OCI-LY3 (cell line): ENCODE measurements at regions not wholly inside any gene's neighbourhood (a gene's known extent, or its start where the extent isn't known, plus 50 kb on each side); places are given as distances from the start of the nearest gene placed in this dataset.

Experiments
- H2AFZ ChIP-seq: fragments of 200-600, 300-600 bp; shearing (Covaris generic); 2 replicates; pipeline ENCODE4 v1.6.0; 2014; ENCODE audit warnings: antibody characterized with exemption, low read depth, low read length
- H3K27ac ChIP-seq: fragments of 200-600, 300-600 bp; sonication (generic); 2 replicates; pipeline ENCODE4 v1.5.1; 2014; ENCODE audit warnings: mild to moderate bottlenecking, low read length, moderate library complexity, mixed read lengths
- H3K27me3 ChIP-seq: fragments of 200-600, 300-600 bp; sonication (generic); 2 replicates; pipeline ENCODE4 v1.6.1; 2014; ENCODE audit warnings: low read depth, low read length, mixed read lengths
- H3K36me3 ChIP-seq: fragments of 200-600, 300-600 bp; sonication (generic); replicated peaks from 2 replicates; pipeline ENCODE3; 2014; ENCODE audit warnings: low read depth, low read length, mixed read lengths
- H3K4me1 ChIP-seq: fragments of 300-600, 200-600 bp; sonication (generic); 2 replicates; pipeline ENCODE4 v1.6.1; 2014; ENCODE audit warnings: low read length, mixed read lengths
- H3K4me2 ChIP-seq: fragments of 200-600, 300-600 bp; sonication (generic); 2 replicates; pipeline ENCODE4 v1.6.1; 2014; ENCODE audit warnings: low read length, mixed read lengths
- H3K4me3 ChIP-seq: fragments of 300-600, 200-600 bp; sonication (generic); 2 replicates; pipeline ENCODE4 v1.5.1; 2014; ENCODE audit warnings: antibody characterized with exemption, mild to moderate bottlenecking, low read length, moderate library complexity
- H3K79me2 ChIP-seq: fragments of 300-600, 200-600 bp; shearing (Covaris generic); 2 replicates; pipeline ENCODE4 v1.6.1; 2014; ENCODE audit warnings: mild to moderate bottlenecking, low read length, mixed read lengths
- H3K9ac ChIP-seq: fragments of 300-600, 200-600 bp; shearing (Covaris generic); 2 replicates; pipeline ENCODE4 v1.6.0; 2014; ENCODE audit warnings: mild to moderate bottlenecking, low read length, moderate library complexity
- H3K9me3 ChIP-seq: fragments of 200-600, 300-600 bp; shearing (Covaris generic); 2 replicates; pipeline ENCODE4 v1.6.1; 2014; ENCODE audit warnings: low read length, mixed read lengths; ENCODE audit not compliant: insufficient read depth
- H4K20me1 ChIP-seq: fragments of 200-600, 300-600 bp; sonication (generic); 2 replicates; pipeline ENCODE4 v1.6.1; 2016; ENCODE audit warnings: low read length, mixed read lengths; ENCODE audit not compliant: insufficient read depth
- EZH2phosphoT487 ChIP-seq: fragments of 200-600 bp; shearing (Covaris generic); IDR thresholded peaks from 2 replicates; pipeline ENCODE4 v1.6.1; 2018; ENCODE audit warnings: antibody characterized with exemption, mixed run types, low read depth
- TF ChIP-seq, protein P1 (sequence below): fragments of 200-600, 300-600 bp; sonication (generic); IDR thresholded peaks from 2 replicates; pipeline ENCODE4 v1.5.1; 2014; ENCODE audit warnings: antibody characterized with exemption, low read length, low read depth

DNA sequence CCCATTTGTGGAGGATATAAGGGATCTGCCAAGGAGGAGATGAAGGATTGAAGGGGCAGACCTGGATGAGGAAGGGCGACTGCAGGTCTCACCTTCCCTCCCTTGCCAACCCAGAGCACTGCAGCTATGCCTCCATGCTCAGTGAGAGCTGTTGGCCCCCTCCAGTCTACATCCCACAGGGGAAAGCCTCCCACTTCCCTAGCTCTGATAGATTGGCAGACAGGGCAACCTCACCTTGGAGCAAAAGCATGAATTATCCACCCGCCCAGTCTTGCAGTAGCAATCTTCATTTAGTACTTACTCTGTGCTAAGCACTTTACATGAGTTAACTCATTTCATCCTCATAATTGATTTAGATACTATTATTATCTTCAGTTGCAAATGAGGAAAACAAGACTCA, 70.4 kb upstream of the SMNDC1 start:
- Histone ChIP-seq H3K9ac (no peak overlapping the region), H3K79me2 (no peaks in the 10 kb centered on the region), H3K4me3 (no peak overlapping the region), H3K9me3 (no peaks in the 10 kb centered on the region), H3K27ac (no peak overlapping the region), H3K36me3 (no peaks in the 10 kb centered on the region), H3K27me3 (no peaks in the 10 kb centered on the region), H4K20me1 (no peaks in the 10 kb centered on the region), H3K4me2 (no peak overlapping the region), H3K4me1 (peaks cover 6% of the 10 kb centered on the region), H2AFZ (no peak overlapping the region)
- TF ChIP-seq EZH2phosphoT487, result no peak
- TF ChIP-seq, protein P1, sequence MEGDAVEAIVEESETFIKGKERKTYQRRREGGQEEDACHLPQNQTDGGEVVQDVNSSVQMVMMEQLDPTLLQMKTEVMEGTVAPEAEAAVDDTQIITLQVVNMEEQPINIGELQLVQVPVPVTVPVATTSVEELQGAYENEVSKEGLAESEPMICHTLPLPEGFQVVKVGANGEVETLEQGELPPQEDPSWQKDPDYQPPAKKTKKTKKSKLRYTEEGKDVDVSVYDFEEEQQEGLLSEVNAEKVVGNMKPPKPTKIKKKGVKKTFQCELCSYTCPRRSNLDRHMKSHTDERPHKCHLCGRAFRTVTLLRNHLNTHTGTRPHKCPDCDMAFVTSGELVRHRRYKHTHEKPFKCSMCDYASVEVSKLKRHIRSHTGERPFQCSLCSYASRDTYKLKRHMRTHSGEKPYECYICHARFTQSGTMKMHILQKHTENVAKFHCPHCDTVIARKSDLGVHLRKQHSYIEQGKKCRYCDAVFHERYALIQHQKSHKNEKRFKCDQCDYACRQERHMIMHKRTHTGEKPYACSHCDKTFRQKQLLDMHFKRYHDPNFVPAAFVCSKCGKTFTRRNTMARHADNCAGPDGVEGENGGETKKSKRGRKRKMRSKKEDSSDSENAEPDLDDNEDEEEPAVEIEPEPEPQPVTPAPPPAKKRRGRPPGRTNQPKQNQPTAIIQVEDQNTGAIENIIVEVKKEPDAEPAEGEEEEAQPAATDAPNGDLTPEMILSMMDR, result no peak

DNA sequence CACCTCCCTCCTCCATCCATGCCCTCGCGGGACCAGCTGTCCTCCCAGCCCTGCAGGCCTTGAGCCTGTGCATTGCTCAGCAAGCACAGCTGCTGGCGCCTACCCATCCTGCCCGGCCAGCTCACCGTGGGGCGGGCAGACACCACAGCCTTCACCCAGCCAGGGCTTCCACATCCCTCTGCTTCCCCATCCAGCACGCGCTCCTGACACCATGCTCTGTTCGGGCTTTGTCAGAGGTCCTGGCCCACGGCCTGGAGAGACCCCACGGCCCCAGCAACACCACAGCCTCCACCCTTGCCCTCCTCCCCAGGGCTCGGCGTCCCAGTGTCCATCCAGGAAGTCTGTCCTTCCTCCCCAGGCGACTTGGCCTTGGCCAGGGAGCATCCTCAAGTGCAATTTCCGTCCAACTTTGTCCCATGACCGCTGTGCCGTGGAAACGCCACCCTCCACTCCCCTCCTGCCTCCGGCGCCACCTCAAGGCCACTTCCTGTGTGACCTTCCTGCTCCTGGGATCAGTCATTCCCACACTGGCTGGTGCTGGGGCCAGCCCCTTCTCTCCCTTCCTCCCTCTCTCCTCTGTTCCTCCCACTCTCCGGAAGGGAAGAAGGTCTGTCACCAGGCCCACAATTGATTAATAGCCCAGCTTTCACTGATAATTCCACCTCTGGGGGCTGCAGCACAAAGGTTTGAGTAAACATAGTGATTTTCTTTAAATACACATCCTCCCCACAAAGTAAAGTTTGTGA, 71.5 kb upstream of the SMNDC1 start:
- Histone ChIP-seq H3K4me1 (peaks cover 17% of the 10 kb centered on the region), H2AFZ (no peak overlapping the region), H3K36me3 (no peaks in the 10 kb centered on the region), H3K4me2 (no peak overlapping the region), H3K27me3 (no peaks in the 10 kb centered on the region), H3K9ac (no peak overlapping the region), H3K79me2 (no peaks in the 10 kb centered on the region), H3K4me3 (no peak overlapping the region), H3K9me3 (no peaks in the 10 kb centered on the region), H4K20me1 (no peaks in the 10 kb centered on the region), H3K27ac (no peak overlapping the region)
- TF ChIP-seq, protein P1, result no peak
- TF ChIP-seq EZH2phosphoT487, result no peak

DNA sequence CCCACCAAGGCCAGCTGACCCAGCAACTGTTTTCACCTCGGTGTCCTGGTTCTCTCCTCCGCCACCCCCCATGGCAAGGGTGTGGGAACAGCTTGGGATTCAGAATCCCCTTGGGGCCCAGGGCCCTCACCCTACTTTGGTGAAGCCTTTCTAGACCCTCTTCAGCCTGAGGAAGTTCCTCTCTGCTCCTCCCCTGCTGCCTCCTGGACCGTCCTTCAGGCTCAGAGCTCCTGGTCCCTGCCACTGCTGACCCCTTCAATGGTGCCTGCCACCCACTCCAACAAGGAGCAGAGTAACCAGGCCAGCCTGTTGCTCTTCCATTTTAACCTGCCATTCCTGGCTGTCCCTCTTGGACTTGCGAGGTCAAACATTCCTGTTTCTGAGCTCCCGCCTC, 72.0 kb upstream of the SMNDC1 start:
- no peak for TF ChIP-seq EZH2phosphoT487
- TF ChIP-seq, protein P1, result no peak
- Histone ChIP-seq H3K4me1 (peaks cover 23% of the 10 kb centered on the region), H3K27me3 (no peaks in the 10 kb centered on the region), H4K20me1 (no peaks in the 10 kb centered on the region), H3K4me2 (no peak overlapping the region), H2AFZ (no peak overlapping the region), H3K9me3 (no peaks in the 10 kb centered on the region), H3K27ac (no peak overlapping the region), H3K36me3 (no peaks in the 10 kb centered on the region), H3K9ac (no peak overlapping the region), H3K79me2 (no peaks in the 10 kb centered on the region), H3K4me3 (no peak overlapping the region)

DNA sequence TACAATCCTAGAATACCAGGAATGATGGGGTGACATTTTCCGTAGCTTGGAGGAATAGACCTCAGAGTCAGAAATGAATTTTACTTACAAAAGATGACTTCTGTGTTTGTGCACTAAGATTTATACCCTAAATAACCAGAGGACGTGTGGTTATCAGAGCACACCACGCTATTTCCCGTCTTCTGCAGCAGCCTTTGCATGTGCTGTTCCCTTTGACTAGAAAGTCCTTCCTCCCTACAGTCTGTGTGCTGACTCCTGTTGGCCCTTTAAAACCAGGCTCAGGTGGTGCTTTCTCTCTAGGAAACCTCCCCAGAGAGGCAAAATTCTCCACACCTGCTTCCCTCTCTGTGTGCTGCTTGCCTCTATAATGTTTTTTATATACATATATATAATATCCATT, 73.3 kb upstream of the SMNDC1 start:
- no peak overlapping the region for H3K4me2 ChIP-seq
- no peaks in the 10 kb centered on the region for H4K20me1 ChIP-seq
- H3K9ac ChIP-seq, result no peak overlapping the region
- H3K27me3 ChIP-seq, result no peaks in the 10 kb centered on the region
- no peaks in the 10 kb centered on the region for H3K36me3 ChIP-seq
- no peak overlapping the region for H3K4me3 ChIP-seq
- H3K79me2 ChIP-seq, result no peaks in the 10 kb centered on the region
- H3K4me1 ChIP-seq, result peaks cover 26% of the 10 kb centered on the region
- no peak for TF ChIP-seq EZH2phosphoT487
- TF ChIP-seq, protein P1, result no peak
- no peak overlapping the region for H3K27ac ChIP-seq
- no peaks in the 10 kb centered on the region for H3K9me3 ChIP-seq
- no peak overlapping the region for H2AFZ ChIP-seq
